GM19467 (cell line): ENCODE measurements at regions not wholly inside any gene's neighbourhood (a gene's known extent, or its start where the extent isn't known, plus 50 kb on each side); places are given as distances from the start of the nearest gene placed in this dataset.
"Not testable (repeated sequence)": the region's sequence is repeated elsewhere in the genome, so short reads cannot be mapped to it uniquely, and the experiment has no call there.

Experiments used
- ATAC-seq: cut with Tn5 transposase; IDR thresholded peaks from one replicate; pipeline ENCODE4 v1.9.1; 2021; ENCODE audit warnings: mild to moderate bottlenecking, moderate library complexity; ENCODE audit not compliant: unreplicated experiment

GRCh38 chr3:22373182-22373581 is 622.2 kb upstream of the ZNF385D start:
- no peak for ATAC-seq

DNA sequence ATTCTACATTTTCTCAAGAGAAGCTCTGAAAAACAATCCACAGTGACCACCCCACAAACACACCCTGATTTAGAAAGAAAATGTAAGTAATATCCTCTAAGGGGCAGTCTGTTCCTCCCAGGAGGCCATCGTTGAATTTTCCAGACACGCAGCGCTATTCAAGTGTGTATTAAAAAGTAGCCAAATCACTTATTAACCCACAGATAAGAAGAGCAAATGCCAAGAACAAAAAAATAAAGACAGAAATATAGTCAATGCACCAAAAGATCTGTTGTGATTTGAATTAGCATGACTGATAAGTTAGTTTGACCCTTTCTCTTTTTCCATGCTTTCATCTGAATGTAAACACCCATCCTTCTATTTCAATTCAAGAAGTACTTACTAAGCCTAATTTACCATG is 622.8 kb upstream of the ZNF385D start:
- no peak for ATAC-seq

GRCh38 chr3:22377421-22377820 is 626.4 kb upstream of the ZNF385D start:
- ATAC-seq: no peak

DNA sequence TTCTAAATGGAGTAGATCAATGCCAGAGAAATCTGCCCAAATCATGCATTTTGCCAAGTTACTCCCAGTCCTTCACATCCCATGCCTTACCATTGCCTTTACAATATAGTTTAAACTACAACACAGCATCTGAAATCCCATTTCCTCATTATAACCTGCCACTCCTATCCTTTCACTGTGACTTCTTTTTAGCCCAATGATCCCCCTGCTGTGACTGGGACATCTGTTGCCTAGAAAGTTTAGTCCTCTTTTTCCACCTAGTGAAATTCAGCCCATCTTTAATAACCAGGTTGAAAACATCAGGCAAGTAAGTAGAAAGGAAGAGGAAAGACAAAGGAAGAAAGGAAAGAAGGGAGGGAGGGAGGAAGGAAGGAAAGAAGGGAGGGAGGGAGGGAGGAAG is 627.9 kb upstream of the ZNF385D start:
- ATAC-seq: no peak

DNA sequence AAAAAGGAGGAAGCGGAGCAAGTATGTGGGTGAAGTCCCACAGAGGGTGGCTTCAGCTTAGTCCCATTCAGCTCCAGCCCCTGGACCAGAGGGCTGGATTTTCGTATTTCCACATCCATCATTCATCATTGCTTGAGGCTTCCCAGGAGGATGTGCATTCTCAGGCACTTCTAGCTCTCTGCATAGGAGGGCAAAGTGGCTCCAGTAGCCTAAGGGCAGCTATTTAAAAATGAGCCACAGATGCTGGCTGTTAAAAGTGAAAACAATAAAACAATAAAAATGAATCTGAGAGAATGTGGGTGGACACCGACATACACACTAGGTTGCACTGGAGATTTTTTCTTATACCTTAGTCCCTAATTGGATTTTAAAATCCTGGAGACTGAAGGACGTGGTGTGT is 629.2 kb upstream of the ZNF385D start:
- no peak for ATAC-seq

DNA sequence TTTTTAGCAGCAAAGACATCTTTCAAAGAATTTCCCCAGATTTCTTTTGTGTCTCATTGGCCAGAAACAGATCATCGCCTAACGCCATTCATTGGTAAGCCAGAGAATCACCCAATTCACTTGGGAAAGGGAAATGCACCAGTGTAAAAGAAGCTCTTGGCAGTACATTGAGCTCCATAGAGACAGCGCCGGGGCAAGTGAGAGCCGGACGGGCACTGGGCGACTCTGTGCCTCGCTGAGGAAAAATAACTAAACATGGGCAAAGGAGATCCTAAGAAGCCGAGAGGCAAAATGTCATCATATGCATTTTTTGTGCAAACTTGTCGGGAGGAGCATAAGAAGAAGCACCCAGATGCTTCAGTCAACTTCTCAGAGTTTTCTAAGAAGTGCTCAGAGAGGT is 630.6 kb upstream of the ZNF385D start:
- not testable (repeated sequence) for ATAC-seq

DNA sequence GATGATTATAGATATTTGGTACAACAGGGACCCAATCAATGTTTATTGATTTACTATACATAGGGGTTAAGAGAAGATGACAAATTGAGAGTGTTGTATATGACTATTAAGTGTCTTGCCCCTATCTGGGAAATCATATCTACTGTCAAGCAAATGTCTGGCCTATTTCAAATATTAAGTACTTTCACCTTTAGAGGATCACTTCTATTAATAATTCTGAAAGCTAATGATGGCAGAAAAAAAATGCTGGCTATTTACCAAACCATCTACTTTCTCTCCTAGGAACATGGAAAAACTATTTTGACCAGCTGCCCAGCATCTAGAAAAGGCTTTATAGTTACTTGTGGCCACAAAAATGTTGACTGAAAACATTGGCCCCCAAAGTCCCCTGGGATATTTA is 632.3 kb upstream of the ZNF385D start:
- no peak for ATAC-seq

- ATAC-seq: no peak
Measured at GRCh38 chr3:22386107-22386506, 635.1 kb upstream of the ZNF385D start.

DNA sequence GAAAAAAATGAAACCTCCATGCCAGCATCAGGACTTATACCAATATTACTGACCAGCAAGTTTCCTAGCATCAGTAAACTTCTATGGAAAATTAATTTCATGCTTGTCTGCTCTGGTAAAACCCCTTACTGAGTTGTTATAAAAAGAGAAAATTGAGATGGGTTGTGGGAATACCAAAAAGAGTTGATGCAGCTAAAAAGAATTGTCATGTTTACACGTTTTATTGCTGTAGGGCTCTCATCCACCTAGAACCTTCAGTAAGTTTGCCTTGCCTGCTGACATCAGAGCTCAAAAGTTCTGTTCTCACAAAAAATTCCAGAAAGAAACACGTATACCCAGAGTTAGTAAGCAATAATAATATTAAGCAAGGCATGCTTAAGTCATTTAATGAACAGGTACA is 641.3 kb upstream of the ZNF385D start:
- no peak for ATAC-seq

GRCh38 chr3:22392859-22393258 is 641.8 kb upstream of the ZNF385D start:
- ATAC-seq: no peak

GRCh38 chr3:22399566-22399965 is 648.6 kb upstream of the ZNF385D start:
- ATAC-seq: no peak

GRCh38 chr3:22401499-22401898 is 650.5 kb upstream of the ZNF385D start:
- no peak for ATAC-seq

DNA sequence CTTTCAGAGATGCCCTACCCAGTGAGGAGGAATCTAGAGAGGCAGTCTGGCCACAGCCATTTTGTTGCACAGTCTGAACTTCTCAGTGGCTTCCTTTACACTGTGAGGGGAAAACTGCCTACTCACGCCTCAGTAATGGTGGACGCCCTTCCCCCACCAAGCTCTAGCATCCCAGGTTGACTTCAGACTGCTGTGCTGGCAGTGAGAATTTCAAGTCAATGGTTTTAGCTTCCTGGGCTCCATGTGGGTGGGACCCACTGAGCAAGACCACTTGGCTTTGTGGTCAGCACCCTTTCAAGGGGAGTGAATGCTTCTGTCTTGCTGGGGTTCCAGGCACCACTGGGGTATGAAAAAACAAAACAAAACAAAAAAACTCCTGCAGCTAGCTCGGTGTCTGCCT is 663.2 kb upstream of the ZNF385D start:
- ATAC-seq: no peak

GRCh38 chr3:22416838-22417446 is 665.9 kb upstream of the ZNF385D start:
- ATAC-seq: not testable (repeated sequence)

DNA sequence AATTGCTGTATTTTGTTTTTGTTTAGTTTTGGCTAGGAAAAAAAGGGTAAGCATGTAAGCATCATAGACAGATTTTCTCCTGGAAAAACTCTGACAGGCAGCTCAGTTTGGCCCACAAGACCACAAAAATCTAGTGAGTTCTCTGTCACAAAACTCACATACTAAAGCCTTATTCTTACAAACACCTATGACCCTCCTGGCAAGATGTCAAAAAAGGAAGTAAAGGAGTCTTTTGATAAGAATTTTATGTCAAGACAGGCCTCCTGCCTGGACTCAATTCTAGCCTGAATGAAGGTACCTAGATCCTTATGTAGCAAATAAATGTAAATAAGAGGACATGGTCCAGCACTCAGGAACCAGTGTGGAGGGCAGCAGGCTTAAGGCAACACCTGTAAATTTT is 668.3 kb upstream of the ZNF385D start:
- ATAC-seq: no peak

GRCh38 chr3:22421589-22421988 is 670.6 kb upstream of the ZNF385D start:
- no peak for ATAC-seq

- no peak for ATAC-seq
Measured at GRCh38 chr3:22431334-22431733, 680.3 kb upstream of the ZNF385D start.

- no peak for ATAC-seq
Measured at GRCh38 chr3:22439626-22440025, 688.6 kb upstream of the ZNF385D start.

DNA sequence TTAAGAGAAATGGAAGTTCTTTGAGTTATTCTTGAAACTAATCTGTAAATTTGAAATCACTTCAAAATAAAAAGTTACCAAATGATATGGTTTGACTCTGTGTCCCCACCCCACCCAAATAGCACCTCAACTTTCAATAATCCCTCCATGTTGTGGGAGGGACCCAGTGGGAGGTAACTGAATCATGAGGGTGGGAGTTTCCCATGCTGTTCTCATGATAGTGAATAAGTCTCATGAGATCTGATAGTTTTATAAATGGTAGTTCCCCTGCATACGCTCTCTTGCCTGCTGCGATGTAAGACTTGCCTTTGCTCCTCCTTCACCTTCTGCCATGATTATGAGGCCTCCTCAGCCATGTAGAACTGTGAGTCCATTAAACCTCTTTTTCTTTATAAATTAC is 690.7 kb upstream of the ZNF385D start:
- ATAC-seq: no peak

DNA sequence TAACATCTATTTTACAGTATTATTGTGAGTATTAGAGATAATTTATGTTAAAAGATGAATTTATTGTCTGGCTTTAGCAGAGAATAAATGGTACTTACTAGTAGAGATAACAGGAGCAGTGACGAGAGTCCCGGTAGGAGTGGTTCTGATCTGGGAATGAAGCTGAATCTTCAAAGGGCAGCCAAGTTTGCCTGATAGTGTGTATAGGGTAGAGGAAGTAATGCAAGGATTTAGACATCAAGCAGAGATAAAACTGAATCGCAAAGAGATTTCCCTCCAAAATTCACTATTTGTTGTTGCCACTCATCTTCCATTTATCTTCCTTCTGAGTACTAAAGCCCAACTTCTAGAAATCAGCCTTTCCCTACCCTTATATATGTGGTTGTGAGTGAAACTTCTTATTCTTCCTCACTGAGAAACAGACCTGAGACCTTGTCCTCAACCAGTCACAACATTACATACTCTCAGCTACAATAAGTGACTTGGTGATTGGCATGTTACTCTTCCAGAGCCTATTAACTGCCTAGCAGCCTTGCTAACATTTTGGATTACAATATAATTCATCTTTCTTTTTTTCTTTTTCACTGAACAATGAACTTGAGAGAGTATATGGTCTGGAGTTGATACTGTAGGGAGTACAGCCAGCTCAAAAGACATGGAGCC is 692.7 kb upstream of the ZNF385D start:
- no peak for ATAC-seq

DNA sequence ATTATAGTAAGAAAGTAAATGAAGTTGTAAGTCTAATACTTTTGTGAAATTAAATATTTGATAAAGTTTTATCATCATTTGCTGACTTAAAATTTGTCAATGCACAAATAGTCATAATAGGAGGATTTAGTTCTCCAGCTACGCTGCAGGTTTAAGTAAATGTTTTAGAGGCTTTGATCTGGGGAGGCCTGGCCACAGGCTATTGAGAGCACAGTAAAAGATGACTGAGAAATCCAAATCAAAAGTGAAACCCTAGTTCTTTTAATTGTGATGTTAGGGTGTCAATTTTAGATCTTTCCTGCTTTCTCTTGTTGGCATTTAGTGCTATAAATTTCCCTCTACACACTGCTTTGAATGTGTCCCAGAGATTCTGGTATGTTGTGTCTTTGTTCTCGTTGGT is 694.3 kb upstream of the ZNF385D start:
- not testable (repeated sequence) for ATAC-seq

GRCh38 chr3:22450786-22451400 is 699.9 kb upstream of the ZNF385D start:
- ATAC-seq: no peak

GRCh38 chr3:22451501-22451900 is 700.5 kb upstream of the ZNF385D start:
- no peak for ATAC-seq
